GF-D8 (cell line): ENCODE measurements at regions not wholly inside any gene's neighbourhood (a gene's known extent, or its start where the extent isn't known, plus 50 kb on each side); places are given as distances from the start of the nearest gene placed in this dataset.
"Not testable (repeated sequence)": the region's sequence is repeated elsewhere in the genome, so short reads cannot be mapped to it uniquely, and the experiment has no call there.

ENCODE experiments used
- DNase-seq: peaks from one replicate; lab custom pipeline; 2025; lab: John Stamatoyannopoulos, UW

GRCh38 chr15:81899730-81900129 lies 146.1 kb downstream of the MEX3B start:
- no peak for DNase-seq

DNA sequence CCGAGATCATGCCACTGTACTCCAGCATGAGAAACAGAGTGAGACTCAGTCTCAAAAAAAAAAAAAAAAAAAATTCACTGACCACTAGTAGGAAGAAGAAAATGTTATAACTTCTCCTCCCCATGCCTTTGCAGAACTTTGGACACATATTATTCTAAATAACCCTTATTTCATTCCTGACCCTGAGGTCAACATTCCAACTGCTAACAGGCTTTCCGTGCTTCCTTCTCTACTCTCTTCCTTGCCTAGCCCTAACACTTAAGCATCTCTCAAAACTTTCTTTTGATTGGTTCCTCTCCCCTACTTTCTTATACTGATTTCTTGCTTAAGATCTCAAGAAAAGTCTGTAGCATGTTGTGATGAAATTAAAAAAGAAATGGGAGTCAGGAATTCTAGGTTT lies 146.8 kb downstream of the MEX3B start:
- no peak for DNase-seq

- DNase-seq = no peak
These were observed 148.7 kb downstream of the MEX3B start for GRCh38 chr15:81897057-81897677.

DNA sequence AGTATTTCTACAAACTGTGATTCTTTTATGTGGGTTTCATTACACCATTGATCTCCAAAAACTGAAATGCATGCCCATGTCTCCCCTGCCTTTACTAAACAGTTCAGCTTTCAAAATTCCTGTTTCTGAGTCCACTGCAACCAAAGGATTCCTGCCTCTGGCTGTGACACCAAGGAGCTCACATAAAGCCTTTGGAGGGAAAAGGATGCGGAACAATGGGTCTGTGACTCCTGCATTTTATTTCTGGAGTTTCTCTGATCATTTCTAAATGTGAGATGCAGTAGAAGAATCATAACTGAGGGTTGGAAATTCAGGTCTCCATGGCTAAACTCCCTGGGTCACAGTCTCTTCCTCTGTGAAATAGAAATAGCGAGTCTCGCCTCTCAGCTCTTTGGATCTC lies 149.5 kb downstream of the MEX3B start:
- no peak for DNase-seq

DNA sequence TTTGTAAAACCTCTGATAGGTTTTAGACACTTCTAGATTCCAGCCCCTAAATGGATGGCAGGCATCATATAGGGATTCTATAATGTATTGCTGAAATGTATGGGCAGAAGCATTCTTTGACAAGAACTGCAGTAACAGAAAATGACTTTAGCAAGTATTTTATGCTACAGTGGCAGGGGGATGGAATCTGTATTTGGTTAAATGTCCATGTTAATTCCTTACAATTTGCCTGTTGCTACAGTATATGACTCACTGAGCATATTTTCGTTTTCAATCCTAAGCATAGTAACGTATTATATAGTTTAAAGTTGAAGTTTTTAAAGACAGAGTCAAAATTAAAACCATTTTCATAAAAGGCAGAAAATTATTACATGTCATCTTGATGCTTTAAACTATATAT lies 150.1 kb downstream of the MEX3B start:
- no peak for DNase-seq

DNA sequence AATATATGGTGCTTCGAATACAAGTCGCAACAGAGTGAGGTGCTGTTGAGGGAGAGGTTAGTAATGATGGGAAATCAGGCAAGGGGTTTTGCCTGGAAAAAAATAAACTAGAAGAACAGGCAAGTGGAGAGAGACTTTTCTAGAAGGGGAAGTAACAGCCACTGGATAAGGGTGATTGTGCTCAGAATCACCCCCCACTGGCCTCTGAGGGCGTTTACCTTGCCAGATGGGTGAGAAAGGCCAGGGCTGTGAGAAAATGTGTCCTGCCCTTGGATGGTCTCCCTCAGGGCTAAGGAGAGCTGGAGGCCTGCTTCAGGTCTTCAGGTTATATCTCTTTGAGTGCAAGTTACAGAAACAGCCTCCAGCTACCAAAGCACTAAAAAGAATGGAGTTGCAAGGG lies 151.8 kb downstream of the MEX3B start:
- no peak for DNase-seq

- no peak for DNase-seq
These were observed 152.5 kb downstream of the MEX3B start for GRCh38 chr15:81893182-81893835.

DNA sequence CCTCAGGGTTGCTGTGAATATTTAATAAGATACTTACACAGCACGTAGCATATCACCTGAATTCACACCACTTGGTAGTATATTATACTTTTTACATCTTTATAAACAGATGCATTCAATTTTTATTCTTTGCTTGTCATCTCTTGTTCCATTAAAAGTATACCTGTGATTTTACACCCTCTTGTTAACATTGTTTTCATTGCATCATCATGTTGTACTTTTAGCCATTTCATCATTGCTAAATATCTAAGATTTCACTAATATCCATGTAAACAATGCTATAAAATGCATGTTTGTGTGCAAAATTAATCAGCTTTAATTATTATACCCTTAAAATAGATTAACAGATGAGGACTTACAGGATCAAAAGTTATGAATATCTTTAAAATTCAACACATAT lies 155.3 kb downstream of the MEX3B start:
- DNase-seq = no peak

DNA sequence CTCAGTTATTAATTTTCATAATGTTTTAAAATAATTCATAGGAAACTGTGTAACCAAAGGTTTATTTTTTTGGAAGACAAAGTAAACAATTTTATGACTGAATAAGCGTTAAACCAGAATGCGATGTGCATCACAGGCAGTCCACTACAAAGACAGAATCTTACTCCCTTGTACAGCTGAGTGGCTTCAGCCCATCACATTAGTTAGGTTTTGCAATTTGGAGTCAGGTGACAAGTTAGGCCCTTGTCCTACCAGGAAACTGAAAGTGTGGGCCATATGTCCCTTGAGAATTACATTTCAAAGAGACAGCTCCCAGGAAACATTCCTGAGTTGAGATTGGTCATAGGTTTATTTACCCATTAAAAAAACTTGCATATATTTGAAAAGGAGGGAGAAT lies 156.3 kb downstream of the MEX3B start:
- DNase-seq = no peak

GRCh38 chr15:81888748-81889484 lies 156.9 kb downstream of the MEX3B start:
- DNase-seq = no peak

DNA sequence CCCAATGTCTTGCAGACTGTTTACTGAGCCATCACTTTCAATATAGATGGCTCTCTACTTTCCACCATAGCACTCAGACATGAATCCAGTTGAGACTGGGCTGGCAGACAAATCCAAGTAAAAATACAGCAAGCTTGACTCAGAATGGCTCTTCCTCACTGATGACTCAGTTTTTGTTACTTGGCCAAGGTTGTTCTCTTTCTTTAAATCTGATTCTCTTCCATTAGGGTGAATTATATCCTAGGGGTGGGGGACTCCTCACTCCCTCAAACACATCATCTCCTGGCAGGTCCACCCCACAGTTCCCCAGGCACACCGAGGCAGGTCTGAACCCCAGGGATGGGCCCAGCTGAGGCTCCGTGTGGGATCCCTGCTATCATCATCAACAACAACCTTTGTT lies 157.9 kb downstream of the MEX3B start:
- no peak for DNase-seq

GRCh38 chr15:81887188-81887587 lies 158.6 kb downstream of the MEX3B start:
- not testable (repeated sequence) for DNase-seq

GRCh38 chr15:81886591-81886990 lies 159.2 kb downstream of the MEX3B start:
- no peak for DNase-seq

DNA sequence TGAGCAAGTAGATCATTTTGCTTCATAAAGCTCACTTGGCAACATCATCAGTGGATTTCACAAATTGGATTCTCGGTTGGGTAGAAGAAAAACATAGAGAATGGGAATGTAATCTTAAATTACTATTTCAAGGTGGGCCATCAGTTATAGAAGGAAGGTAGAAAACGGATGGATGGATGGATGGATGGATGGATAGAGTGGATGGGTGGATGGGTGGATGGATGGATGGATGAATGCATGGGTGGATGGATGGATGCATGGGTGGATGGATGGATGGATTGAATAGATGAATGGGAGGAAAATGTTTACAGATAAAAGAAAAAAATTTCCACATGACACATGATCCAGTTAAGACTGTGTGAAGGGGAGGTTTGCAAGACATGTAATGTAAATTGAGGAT lies 159.7 kb downstream of the MEX3B start:
- DNase-seq = no peak

- no peak for DNase-seq
These were observed 160.7 kb downstream of the MEX3B start for GRCh38 chr15:81885135-81885534.

- no peak for DNase-seq
These were observed 163.3 kb downstream of the MEX3B start for GRCh38 chr15:81882504-81882903.

DNA sequence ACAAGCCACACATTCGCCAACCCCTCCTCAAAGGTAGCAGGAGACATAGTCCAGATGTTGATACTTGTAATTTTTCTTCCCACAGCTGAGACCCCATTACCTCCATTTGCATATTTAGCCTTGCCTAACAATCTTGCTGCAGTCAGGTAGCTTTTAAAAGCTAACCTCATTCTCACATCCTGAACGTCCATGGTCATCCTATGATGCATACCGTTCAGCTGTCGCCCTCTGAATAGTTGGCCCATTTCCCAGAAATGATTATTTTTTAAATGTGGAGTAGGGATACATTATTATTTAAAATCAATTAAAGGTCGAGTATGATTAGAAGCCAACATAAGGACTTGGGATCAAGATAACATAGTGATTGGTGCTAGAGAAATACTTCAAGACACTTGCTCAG lies 165.0 kb downstream of the MEX3B start:
- DNase-seq = no peak

DNA sequence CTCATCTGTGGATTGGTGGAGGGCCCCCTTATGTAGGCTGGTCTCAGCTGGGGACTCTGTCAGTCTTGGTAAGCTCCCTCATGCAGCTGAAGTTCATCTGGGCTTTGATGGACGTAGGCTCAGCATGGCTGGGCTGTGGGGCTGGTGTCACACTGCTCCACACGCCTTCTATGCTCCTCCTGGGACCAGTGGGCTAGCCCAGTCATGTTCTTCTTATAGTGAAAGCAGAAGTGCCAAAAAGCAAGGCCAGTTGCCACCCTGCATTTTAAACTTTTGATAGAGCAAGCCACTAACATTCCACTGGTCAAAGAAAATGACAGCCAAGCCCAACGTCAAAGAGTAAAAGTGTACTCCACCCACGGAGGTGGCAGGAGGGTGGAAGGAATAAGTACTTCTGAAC lies 165.5 kb downstream of the MEX3B start:
- no peak for DNase-seq

GRCh38 chr15:81875717-81876116 lies 170.1 kb downstream of the MEX3B start:
- not testable (repeated sequence) for DNase-seq

DNA sequence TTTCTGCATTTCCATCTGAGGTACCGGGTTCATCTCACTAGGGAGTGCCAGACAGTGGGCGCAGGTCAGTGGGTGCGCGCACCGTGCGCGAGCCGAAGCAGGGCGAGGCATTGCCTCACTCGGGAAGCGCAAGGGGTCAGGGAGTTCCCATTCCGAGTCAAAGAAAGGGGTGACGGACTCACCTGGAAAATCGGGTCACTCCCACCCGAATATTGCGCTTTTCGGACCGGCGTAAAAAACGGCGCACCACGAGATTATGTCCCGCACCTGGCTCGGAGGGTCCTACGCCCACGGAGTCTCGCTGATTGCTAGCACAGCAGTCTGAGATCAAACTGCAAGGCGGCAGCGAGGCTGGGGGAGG lies 175.1 kb downstream of the MEX3B start:
- DNase-seq = not testable (repeated sequence)

- not testable (repeated sequence) for DNase-seq
These were observed 175.6 kb downstream of the MEX3B start for GRCh38 chr15:81870062-81870745.

DNA sequence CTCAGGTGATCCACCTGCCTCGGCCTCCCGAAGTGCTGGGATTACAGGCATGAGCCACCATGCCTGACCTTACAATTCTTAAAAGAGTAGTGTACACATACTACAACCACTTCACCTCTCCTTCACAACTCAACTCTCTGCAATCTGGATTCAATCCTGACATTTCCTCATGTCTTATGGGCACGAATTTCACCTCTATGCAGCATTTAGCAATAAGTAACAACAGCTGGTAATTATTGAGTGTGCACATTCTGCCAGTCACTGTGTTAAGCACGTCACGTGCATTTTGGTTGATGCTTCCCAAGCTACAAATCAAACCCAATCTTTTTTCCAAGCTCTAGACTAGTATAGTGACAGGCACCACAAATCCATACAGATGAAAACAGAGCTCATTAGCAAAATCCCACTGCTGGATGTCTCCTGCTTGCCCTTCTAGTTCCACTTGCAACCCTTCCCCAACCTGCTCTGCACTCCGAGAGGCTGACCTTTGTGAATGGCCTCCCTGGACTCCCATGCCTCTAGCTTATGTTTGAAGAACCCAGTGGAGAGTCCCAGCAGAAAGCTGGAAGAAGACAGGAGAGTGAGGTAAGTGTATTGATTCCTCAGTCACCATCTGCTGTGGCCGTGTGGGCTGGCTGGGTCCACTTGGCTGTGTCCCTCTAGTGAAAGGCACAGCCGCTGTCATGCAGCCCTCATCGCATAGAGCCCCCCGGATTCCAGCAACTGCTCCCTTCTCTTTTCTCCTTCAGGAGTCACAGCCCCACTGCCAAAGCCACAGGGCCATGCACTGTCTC lies 176.5 kb downstream of the MEX3B start:
- no peak for DNase-seq
